ENCODE measurements at regions not wholly inside any gene's neighbourhood (a gene's known extent, or its start where the extent isn't known, plus 50 kb on each side); places are given as distances from the start of the nearest gene placed in this dataset.

DNA sequence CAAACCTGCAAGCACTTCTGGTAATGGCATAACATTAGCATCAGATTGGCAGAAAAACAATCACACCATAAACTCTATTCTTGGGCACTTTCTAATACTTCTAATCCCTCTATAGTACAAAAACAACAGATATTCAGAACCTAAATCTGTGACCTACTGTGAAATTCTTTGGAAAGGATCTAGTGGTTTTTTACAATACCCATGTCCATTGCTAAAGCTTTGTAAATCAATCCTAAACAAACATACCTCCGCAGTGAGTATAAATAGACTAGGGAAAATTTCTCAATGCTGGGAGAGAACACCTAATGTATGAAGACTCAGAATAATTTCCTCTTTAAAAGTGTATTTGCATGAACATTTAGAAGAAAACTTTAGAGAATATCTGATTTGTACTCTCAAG lies 1098.5 kb upstream of the DDX18 start:
- CTCF ChIA-PET: no interaction called here
- POLR2A ChIA-PET (ENCODE audit: unreplicated experiment): no interaction called here

More for the DNA sequence above, 1098.5 kb upstream of the DDX18 start:
- Histone ChIP-seq H3K18ac (ENCODE audit: low read depth, low read length) (no peak overlapping the region), H2AFZ (replicated peaks; ENCODE audit: low read length, poor library complexity) (no peak overlapping the region), H3K27me3 (ENCODE audit: control insufficient read depth, insufficient read depth, low read length) (no peaks in the 10 kb centered on the region), H3K27ac (ENCODE audit: insufficient read depth, low read length) (no peak overlapping the region), H4K8ac (ENCODE audit: low read depth in 2 of 2, low read length in 2 of 2) (no peak overlapping the region), H3K9ac (ENCODE audit: low read depth, low read length) (no peak overlapping the region), H2BK5ac (ENCODE audit: low read depth, low read length, poor library complexity, severe bottlenecking) (no peak overlapping the region), H4K20me1 (ENCODE audit: insufficient read depth, low read length) (no peaks in the 10 kb centered on the region), H3K79me1 (ENCODE audit: low read depth in 1 of 2, low read length in 2 of 2) (no peaks in the 10 kb centered on the region), H2BK20ac (ENCODE audit: low read depth, low read length) (no peak overlapping the region), H3K9me3 (ENCODE audit: control insufficient read depth, insufficient read depth, low read length) (peaks cover 5% of the 10 kb centered on the region; the same call in 1 of the 2 replicates), H3K14ac (replicated peaks; ENCODE audit: low read depth, low read length) (no peak overlapping the region), H3K4ac (ENCODE audit: low read depth, low read length) (no peak overlapping the region), H3K4me3 (ENCODE audit: insufficient read depth, low read depth, low read length) (no peak overlapping the region), H3K9me1 (ENCODE audit: insufficient read depth, low read length) (no peaks in the 10 kb centered on the region), H3K4me1 (ENCODE audit: control insufficient read depth, insufficient read depth, low read length) (no peaks in the 10 kb centered on the region), H3K56ac (ENCODE audit: extremely low read depth, insufficient read depth, low read length) (no peak overlapping the region), H3K36me3 (ENCODE audit: control insufficient read depth, insufficient read depth, low read length) (no peaks in the 10 kb centered on the region), H4K91ac (ENCODE audit: insufficient read depth, low read depth, low read length) (no peak overlapping the region), H3K4me2 (ENCODE audit: low read depth, low read length) (no peak overlapping the region), H2AK5ac (ENCODE audit: low read depth, low read length) (no peak overlapping the region), H2BK15ac (ENCODE audit: low read depth, low read length) (no peak overlapping the region), H2AK9ac (replicated peaks; ENCODE audit: low read depth, low read length, poor library complexity) (no peak overlapping the region), H2BK120ac (ENCODE audit: low read depth, low read length) (no peak overlapping the region), H4K5ac (ENCODE audit: low read depth, low read length) (no peak overlapping the region), H3K23ac (ENCODE audit: low read depth, low read length) (no peak overlapping the region)
- ATAC-seq (ENCODE audit: low read depth): no peak
- in situ Hi-C loops (cut with MboI; ENCODE audit: low sequenced_read_pairs): no loop called here
- no TSS peak for BruUV-seq (replicated peaks)
- dilution Hi-C loops (cut with HindIII; ENCODE audit: low sequenced_read_pairs, unreplicated experiment): no loop called here
- no CpG with 5 or more reads among the region's 1 CpG for WGBS, 2 experiments (ENCODE audit: extremely low coverage in 2 of 2, insufficient read length in 1 of 2)
- intact Hi-C loops (cut with micrococcal nuclease): no loop called here
- no peak for DNase-seq
- no peak for TF ChIP-seq RCOR1 (IDR thresholded peaks at IDR 0.05; ENCODE audit: insufficient replicate concordance, low read length)
